ENCODE measurements at regions not wholly inside any gene's neighbourhood (a gene's known extent, or its start where the extent isn't known, plus 50 kb on each side); places are given as distances from the start of the nearest gene placed in this dataset.

DNA sequence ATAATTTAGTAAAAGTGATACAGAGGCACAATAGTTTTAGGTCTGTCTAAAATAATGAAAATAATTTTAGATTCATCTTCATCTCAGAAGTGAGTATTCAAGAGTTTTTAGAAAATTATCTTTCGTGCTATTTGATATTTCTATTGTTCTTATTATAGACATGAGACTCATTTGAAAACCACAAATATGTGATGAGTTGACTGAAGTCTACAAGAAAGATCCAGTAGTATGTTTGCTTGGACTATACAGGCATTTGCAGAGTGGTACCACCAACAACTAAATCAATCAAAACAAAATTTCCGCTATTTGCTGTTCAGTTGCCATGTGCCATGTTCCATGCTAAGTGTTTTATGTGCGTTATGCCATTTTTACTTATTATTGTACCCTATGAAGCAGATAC lies 1318.5 kb downstream of the STIM2 start:
- TF ChIP-seq, protein P1, sequence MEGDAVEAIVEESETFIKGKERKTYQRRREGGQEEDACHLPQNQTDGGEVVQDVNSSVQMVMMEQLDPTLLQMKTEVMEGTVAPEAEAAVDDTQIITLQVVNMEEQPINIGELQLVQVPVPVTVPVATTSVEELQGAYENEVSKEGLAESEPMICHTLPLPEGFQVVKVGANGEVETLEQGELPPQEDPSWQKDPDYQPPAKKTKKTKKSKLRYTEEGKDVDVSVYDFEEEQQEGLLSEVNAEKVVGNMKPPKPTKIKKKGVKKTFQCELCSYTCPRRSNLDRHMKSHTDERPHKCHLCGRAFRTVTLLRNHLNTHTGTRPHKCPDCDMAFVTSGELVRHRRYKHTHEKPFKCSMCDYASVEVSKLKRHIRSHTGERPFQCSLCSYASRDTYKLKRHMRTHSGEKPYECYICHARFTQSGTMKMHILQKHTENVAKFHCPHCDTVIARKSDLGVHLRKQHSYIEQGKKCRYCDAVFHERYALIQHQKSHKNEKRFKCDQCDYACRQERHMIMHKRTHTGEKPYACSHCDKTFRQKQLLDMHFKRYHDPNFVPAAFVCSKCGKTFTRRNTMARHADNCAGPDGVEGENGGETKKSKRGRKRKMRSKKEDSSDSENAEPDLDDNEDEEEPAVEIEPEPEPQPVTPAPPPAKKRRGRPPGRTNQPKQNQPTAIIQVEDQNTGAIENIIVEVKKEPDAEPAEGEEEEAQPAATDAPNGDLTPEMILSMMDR (IDR thresholded peaks at IDR 0.05) = no peak
- no peak for TF ChIP-seq POLR2A (IDR thresholded peaks at IDR 0.05)

Data from lower leg skin (tissue), 3 donors.